ENCODE measurements at regions not wholly inside any gene's neighbourhood (a gene's known extent, or its start where the extent isn't known, plus 50 kb on each side); places are given as distances from the start of the nearest gene placed in this dataset.
"Not testable (repeated sequence)": the region's sequence is repeated elsewhere in the genome, so short reads cannot be mapped to it uniquely, and the experiment has no call there.

DNA sequence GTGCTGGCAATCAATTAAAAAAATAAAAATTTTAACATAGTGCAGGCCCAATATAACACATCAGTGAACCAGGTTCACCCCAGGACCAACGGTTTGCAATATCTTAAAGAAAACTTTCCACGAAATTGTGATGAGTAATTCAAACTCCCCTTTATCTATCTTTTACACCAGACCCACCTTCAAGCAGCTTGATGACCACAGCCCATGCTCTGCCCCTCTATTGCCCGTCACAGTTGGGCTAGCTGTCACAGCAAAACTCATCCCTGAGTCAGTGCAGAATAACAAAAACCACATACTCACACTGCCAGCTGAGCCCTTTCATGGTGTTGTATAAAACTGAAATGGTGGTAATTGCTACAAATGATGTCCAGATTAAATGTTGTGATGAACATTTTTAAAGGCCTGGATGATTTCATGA lies 112.5 kb upstream of the CREB1 start:
- DNase-seq: no peak

DNA sequence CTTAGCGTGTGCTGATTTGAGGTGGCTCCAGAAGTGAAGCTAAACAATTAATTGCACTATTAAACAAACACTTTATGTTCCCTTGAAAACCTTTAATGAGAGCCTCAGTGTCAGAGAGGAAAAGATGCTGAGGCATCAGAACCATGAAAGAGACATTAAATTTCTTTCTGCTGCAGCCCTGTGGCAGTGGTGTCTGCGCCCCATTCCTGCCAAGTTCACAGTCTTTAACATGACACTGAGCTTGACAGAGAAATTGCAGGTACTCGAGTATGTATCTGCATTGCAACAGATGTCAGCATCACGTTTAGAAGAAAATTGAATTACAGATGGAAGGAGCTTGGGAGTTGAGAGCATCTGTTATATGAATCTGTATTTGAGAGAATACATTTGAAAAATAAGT lies 111.3 kb upstream of the CREB1 start:
- DNase-seq: no peak

DNA sequence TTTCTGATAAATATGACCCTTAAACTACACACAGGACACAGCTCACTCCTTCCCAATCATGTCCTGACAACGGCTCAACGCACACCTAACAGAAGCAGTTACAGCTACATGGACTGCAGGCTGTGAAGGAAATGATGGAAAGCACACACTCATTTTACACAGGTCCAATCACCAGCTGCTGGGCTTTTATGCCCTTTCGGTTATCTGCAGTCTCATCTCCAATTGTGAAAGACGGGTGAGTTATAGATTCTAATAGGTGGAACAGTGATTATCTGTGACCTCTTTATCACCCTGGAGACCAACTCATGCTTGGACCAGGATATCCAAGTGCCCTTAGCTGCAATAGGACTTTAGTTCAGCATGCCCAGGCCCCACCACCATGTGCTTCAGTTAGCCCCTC lies 110.4 kb upstream of the CREB1 start:
- no peak for DNase-seq

DNA sequence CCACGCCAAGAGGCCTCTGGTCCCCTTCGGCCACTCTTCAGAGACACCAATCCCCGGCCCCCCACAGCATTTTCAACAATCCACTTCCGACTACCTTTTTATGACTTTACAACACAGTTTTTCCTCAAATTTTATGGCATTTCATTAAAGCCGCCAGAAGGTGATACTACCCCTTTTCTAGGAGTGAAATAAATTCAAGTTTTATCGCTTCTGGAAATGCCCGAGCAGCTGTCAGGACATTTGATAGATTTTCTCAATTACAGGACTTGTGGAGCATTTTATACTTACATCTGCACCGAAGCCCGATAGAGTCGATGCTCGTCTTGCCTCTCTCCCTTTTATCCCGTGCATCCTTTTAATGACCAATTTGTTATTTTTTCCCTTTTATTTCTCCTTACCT lies 108.1 kb upstream of the CREB1 start:
- no peak for DNase-seq

DNA sequence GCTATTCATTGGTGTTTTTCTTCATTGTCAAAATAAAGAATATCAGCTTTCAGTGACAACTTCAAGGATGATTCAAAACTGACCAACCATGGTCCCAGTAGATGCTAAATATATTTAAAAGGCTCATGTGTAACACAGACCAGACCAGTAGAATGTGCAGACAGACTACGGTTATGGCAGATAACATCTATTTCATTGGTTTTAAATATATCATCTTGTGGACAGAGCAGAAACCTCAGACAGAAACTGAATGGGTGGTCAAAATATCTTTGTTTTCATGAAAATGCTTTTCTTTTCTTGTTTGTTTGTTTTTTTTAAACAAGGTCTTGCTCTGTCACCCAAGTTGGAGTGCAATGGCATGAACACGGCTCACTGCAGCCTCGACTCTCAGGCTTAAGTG lies 107.4 kb upstream of the CREB1 start:
- DNase-seq: no peak

DNA sequence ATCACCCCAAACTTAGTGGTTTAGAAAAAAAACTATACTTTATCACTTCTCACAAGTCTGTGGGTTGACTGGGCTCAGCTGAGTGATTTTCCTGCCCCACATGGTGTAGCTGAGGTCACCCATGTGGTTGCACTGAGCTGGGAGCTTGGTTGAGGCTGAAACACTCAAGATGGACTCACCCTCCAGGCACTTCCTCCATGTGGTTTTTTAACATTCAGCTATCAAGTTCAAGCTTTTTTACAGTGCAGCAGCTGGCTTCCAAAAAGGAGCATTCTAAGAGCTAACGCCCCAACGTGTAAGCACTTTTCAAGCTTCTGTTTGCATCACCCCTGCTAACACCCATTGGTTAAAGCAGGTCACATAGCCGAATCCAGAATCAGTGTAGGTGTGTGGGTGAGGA lies 105.9 kb upstream of the CREB1 start:
- DNase-seq: no peak

DNA sequence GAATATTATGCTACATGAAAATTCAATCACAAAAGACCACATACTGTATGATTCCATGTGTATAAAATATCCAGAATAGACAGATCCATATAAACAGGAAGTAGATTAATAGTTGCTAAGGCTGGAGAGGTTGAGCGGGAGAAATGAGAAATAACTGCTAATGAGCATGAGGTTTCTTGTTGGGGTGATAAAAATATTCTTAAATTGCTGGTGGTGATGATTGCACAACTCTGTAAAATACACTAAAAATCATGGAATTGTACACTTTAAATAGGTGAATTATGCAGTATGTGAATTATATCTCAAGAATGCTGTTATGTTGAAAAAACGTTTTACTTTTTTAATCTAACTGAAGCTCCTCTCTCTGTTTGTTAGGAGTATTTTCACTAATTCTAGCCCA lies 101.8 kb upstream of the CREB1 start:
- DNase-seq: no peak

DNA sequence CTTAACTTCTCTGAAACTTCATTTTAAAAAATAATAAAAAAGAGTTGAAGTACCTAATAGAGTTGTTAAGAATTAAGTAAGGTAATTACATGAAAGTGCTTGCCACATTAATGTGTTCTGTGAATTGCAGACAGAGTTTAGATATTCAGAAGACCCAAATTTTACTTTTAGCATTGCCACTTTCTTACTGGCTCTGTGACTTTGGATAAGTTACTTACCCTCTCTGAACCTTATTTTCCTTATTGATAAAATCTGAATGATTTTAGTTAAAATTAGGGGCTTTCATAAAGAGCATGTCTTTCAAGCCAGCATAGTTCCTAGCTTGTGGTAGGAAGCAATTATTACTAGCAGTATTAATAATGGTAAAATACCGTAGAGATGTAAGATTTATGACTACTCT lies 101.2 kb upstream of the CREB1 start:
- no peak for DNase-seq

DNA sequence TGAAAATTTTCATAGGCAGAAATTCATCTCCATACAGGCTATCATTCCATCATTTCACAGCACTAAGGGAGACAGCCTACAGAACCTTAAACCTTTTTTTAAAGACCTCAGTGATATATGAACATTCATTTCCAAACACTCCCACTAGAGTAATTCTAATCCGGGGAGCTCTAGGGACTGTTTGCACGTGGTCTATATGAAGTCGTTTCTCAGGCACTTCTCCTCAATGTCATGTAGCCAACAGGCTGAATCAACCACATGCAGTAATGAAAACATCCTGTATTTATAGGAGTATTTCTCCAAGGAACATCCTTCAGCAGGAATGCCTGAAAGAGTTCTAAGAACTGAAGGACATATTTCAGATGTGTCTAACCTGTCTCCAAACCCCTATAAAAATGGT lies 97.3 kb upstream of the CREB1 start:
- no peak for DNase-seq

DNA sequence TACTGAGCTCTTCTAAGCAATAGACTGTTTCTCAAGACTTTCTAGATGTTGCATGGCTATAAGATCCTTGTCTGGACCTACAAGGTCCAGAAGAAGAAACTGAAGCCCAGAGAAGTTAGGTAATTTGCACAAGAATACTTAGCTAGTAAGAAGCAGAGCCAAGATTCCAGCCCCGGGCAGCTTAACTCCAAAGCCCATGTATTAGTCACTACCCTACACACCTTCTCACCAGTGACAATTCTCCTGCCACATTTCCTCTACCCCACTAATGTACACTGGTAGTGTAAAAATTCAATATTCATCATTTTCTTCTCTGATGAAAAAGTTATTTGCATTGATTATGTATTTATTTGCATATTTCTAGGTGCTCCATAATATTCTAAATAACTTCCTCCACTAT lies 95.5 kb upstream of the CREB1 start:
- no peak for DNase-seq

DNA sequence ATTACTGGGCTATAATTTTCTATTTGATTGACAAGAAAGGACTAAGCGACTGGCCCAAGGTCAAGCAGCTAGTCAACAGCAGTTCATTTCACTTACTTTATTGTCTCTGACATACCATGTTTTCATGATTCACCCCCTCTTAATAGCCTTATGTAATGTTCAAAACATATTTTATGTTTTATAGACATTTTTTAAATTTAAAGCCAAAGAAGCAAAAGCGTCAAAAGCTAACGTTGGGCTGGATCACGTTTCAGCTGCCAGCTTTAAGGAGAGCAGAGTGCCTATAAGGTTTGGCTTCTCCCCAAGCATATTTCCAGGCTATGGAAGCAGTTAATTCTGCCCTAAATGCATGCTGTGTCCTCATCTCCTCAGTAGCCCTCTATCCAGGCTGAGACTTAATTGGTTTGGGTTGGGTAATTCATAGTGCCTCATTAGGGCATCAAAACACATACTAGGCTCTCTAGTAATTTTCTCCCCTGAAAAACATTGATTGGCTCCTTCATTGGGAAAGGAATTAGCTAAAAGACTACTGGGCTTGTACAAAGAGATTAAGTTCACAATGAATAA lies 94.8 kb upstream of the CREB1 start:
- DNase-seq: no peak

DNA sequence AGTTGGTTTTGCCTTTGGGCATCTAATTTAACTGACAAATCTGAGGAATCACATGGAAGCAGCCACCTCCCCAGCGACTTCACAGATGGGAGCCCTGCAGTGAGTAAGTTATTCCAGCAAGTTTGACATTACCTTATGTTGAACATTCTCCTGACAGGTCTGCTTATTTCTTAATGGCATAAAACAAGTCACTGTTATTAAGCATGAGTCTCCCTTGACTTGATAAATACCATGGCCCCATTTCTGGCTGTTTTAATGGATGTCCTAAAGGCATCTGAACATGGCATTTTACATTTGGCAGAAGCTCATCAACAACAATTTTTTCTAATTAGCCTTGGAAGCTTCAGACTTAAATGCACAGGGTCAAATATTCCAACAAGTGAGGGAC lies 92.6 kb upstream of the CREB1 start:
- no peak for DNase-seq

DNA sequence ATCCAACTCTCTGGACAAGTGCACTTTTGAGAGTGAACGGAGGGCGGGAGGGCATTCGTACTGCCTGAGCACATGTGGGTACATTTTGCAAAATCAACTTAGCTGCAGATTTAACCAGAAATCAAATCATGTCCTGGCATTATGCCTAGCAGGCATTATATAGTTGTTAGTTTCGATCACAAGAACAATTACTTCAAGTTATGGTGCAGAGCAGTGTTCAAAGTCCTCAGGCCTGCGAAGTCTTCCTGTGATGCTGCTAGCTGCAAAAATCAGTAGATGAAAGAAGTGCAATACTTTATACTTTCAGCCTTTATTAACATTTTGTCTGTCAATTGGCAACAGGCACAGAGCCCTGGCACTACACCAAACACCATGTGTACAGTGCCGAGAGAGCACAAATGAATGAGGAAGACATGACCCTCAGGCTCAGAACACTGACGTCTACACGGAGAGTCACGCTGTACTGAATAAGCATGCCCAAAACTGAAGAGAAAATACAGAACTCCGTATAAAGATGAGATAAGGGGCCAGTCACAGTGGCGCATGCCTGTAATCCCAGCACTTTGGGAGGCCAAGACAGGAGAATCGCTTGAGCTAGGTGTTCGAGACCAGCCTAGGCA lies 92.1 kb upstream of the CREB1 start:
- no peak for DNase-seq

DNA sequence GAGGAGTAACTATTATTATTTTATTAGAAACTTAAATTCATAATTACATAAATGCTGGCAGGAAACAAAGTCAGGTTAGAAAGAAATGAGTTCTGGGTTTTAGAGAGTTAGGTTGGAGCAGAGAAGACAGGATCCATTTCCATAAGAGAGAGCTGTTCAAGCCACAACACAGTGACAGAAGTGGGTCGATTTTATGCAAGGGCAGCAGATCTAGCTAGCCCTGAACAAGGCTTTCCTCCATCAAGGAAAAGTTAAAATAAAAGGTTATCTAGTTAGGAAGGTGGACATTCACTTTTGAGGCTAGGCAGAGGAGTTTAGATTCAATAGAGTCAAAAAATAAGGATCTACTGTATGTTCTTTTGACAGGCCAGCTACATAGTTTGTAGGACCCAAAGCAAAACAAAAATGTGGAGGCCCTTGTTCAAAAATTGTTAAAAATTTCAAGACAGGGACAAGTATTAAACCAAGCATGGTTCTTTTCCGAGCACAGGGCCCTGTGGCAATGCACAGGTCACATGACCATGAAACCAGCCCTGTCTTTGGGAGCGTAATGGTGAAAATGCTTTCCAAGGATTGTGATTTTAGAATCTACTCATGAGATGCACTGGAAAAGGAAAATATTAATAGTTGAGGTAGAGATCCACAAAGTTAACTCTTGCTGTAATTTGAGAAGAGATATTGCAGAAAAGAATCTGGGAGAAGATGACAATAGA lies 91.2 kb upstream of the CREB1 start:
- no peak for DNase-seq

DNA sequence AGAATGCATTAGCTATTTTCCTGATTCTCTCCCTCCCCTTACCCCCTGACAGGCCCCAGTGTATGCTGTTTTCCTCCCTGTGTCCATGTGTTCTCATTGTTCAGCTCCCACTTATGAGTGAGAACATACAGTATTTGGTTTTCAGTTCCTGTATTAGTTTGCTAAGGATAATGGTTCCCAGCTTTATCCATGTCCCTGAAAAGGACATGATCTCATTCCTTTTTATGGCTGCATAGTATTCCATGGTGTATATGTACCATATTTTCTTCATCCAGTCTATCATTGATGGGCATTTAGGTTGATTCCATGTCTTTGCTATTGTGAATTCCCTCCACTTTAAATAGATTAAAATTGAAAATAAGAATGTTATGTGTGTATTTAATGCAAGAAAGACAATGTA lies 89.9 kb upstream of the CREB1 start:
- not testable (repeated sequence) for DNase-seq

DNA sequence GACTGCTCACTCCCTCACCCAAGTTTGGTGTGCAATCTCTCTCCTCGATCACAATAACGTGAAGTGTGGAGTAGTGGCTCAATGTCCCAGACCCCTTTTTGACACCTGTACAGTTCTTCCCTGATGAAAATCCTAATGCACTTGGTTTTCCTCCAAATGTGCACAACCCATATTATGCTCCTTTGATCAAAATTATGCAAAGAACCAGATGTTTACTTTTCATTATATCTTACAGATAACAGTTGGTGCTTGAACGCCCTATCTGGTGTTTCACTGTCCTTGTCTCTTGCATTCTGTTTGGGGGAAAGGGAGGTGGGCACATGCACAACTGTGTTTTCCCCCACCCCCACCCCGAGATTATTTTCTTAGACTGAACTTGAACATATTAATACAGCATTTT lies 85.0 kb upstream of the CREB1 start:
- DNase-seq: no peak

DNA sequence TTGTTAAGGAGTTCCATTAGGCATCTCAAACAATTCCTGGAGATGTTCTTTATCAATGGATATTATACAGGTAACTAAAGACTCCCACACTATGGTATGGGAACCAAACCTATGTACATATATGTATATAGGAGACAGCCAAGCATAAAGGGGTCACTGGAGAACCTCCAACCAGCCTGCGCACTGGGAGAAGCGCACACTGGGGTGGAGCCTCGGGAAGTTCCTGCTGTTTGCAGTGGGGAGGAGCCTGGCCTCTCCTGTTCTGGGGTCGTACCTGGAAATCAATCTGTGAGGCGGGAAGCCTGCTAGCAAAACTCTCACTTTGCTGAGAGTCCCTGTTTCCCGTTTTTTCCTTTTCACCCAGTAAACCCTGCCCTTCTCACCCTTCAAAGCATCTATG lies 83.1 kb upstream of the CREB1 start:
- DNase-seq: no peak

DNA sequence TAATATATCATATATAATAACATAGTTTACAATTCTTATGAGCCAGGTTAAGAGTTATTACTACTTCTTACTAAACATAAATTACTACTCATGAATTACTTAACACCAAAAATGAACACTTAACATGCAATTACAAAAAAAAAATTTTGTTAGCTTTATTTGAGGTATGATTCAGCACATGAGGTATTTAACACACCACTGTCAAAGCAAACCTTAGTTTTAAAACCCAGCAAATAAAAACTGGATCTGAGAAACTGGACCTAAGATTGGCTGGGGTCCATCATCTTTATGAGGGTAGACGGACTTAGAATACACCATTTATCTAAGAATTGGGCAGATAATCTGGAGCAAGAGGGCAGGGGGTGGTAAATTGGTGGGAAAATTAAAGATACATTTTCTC lies 81.8 kb upstream of the CREB1 start:
- DNase-seq: no peak

DNA sequence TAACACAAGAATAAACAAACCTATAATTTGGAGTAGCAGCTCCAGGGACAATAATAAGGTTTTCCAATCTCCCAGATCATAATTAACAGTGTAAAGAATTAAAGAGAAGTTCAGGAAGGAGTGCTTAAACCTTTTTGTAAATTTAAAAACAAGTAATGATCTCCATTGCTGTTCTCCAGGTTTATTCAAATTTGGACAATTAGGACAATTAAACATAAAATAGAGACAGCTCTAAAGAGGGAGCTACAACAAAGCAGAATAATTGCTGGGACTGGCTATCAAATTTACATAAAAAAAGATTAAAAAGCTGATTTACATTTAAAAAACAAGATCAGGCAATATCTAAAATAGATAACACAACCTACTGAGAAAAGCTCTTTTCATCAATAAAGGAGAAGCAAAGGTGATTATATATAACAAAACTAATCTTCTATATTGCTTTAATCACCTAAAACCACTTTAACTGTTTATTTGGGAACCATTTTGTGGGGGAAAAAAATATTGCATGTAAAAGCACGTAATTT lies 80.1 kb upstream of the CREB1 start:
- no peak for DNase-seq

DNA sequence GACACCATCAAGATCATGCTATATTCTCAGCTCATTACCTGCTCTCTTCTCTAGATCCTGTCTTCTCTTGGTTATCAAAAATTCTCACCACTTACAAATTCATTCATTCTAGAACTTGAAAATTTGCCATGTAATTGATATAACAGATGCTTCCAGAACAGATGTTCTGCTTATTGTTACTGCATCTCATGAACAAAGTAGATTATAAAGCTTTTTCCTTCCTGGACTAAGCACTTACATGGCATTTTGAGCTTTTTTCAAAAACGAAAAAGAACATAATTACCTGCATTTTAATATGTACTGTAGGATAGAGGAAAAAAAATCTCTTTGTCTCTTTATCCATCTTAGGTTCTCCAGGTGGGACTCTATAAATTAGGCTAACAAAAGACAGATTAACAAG lies 79.6 kb upstream of the CREB1 start:
- DNase-seq: no peak

DNA sequence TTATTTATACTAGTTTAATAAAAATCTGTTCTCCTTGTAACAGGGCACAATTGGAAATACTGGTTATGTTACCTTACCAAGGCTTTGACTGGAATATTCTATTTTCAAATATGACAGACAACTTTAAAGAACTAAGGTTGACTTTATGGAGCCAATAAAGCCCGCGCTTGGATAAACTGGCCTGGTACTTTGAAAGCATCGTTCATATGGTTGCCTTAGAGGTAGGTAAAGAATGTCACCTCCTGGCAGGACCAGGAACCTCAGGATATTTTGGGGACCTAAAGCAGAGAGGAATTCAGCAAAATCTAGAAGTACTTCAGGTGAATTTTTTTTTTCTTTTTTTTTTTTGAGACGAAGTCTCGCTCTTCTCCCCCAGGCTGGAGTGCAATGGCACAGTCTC lies 71.2 kb upstream of the CREB1 start:
- no peak for DNase-seq

DNA sequence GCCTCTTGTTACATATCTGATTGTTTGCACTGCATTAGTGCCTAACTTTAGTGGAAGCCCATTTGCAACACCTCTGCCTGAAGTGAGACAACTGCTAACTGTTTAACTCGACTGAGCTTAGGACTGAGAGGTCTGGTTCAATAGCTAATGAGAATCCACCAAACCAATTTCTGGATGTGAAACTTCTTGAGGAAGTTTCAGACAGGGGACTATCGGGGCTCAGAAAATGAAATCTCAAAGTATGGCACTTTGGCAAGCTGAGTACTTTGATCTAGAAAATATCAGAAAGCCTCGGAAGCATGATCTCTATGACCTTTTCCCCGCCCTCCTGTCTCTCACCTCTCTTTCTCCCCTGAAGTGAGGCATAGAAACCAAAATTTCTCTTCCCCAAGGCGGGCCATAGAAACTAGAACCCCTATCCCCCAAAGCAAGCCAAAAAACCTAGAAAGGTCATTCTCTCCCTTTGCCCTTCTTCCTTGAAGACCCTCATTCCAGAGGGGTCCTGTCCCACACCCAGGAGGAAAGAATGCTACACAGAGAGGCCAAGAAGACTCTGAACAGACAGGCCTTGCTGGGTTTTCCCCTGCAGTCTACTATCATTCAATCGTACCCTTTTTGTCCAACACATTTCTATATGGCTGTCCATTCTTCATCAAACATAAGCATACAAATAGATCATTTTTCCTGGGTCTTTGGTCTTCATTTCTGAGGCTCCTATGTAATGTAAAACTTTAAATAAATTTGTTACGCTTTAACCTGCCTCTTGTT lies 69.6 kb upstream of the CREB1 start:
- no peak for DNase-seq

DNA sequence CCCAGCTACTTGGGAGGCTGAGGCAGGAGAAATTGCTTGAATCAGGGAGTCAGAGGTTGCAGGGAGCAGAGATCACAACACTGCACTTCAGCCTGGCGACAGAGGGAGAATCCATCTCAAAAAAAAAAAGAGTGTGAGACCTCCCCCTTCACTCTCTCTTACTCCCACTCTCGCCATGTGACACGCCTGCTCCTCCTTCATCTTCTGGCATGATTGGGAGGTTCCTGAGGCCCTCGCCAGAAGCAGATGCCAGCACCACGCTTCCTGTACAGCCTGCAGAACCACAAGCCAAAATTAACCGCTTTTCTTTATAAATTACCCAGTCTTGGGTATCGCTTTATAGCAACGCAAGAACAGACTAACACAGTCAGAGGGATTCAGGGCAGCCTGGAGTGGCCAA lies 66.3 kb upstream of the CREB1 start:
- no peak for DNase-seq

DNA sequence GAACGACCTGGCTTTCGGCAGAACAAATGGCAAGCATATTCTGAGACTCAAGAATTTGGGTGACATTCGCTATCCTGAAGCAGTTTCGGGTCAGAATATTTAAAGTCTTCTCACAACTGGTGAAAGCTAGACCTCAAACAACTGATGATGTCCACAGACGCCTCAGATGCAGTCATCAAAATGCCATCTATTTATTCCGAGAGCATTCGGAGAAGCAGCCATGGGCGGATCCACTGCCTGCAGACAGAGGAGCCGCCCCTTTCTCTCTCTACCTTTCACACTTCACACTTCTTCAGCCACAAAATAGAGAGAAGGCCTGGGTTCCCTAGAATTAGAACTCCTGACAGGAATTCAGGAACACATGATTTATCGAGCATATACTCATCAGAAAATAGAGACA lies 65.8 kb upstream of the CREB1 start:
- no peak for DNase-seq
